GM23248 (cell line): ENCODE measurements at regions not wholly inside any gene's neighbourhood (a gene's known extent, or its start where the extent isn't known, plus 50 kb on each side); places are given as distances from the start of the nearest gene placed in this dataset.
A peak's percentile ranks its signal among the peaks of the same experiment; 100 is the strongest.

Experiments
- DNase-seq: peaks from one replicate; pipeline ENCODE4 v3.0.0-alpha.2; 2015
- H2AFZ ChIP-seq: fragments of 200-600 bp; sonication (generic); 2 replicates; pipeline ENCODE4 v1.6.1; 2016; ENCODE audit warnings: antibody characterized with exemption
- H3F3A ChIP-seq: fragments of 200-600 bp; sonication (generic); 2 replicates; pipeline ENCODE4 v1.6.1; 2016; ENCODE audit warnings: mild to moderate bottlenecking, antibody characterized with exemption, mixed run types; ENCODE audit not compliant: insufficient read depth
- H3K27ac ChIP-seq: fragments of 200-600 bp; sonication (generic); 2 replicates; pipeline ENCODE4 v1.5.1; 2016; ENCODE audit warnings: mild to moderate bottlenecking
- H3K27me3 ChIP-seq: fragments of 200-600 bp; sonication (generic); replicated peaks from 2 replicates; pipeline ENCODE4 v1.6.1; 2016; ENCODE audit warnings: mild to moderate bottlenecking; ENCODE audit not compliant: insufficient read depth
- H3K36me3 ChIP-seq: fragments of 200-600 bp; sonication (generic); 2 replicates; pipeline ENCODE4 v1.6.1; 2016; ENCODE audit warnings: low read depth, mild to moderate bottlenecking
- H3K4me1 ChIP-seq: fragments of 200-600 bp; sonication (generic); 2 replicates; pipeline ENCODE4 v1.6.1; 2016; ENCODE audit warnings: mild to moderate bottlenecking; ENCODE audit not compliant: insufficient read depth
- H3K4me2 ChIP-seq: fragments of 200-600 bp; sonication (generic); one replicate; pipeline ENCODE4 v1.6.1; 2016; ENCODE audit warnings: mild to moderate bottlenecking; ENCODE audit not compliant: unreplicated experiment
- H3K4me3 ChIP-seq: fragments of 200-600 bp; sonication (generic); 2 replicates; pipeline ENCODE4 v1.5.1; 2016; ENCODE audit warnings: mild to moderate bottlenecking
- H3K79me2 ChIP-seq: fragments of 200-600 bp; sonication (generic); 2 replicates; pipeline ENCODE4 v1.6.1; 2016; ENCODE audit warnings: mild to moderate bottlenecking; ENCODE audit not compliant: insufficient read depth
- H3K9ac ChIP-seq: fragments of 200-600 bp; sonication (generic); 2 replicates; pipeline ENCODE4 v1.6.1; 2016; ENCODE audit warnings: mild to moderate bottlenecking
- H3K9me2 ChIP-seq: fragments of 200-600 bp; sonication (generic); 2 replicates; pipeline ENCODE4 v1.6.1; 2016; ENCODE audit warnings: mixed run types, mild to moderate bottlenecking, moderate library complexity; ENCODE audit not compliant: insufficient read depth
- H3K9me3 ChIP-seq: fragments of 200-600 bp; sonication (generic); one replicate; pipeline ENCODE4 v1.6.1; 2017; ENCODE audit warnings: low read depth
- H4K20me1 ChIP-seq: fragments of 200-600 bp; sonication (generic); 2 replicates; pipeline ENCODE4 v1.6.0; 2016; ENCODE audit not compliant: insufficient read depth
- EZH2 ChIP-seq: fragments of 200-600 bp; sonication (generic); IDR thresholded peaks from 2 replicates; pipeline ENCODE4 v1.6.1; 2018; ENCODE audit warnings: antibody characterized with exemption, mild to moderate bottlenecking; ENCODE audit not compliant: insufficient read depth, poor library complexity, severe bottlenecking
- EZH2phosphoT487 ChIP-seq: fragments of 200-600 bp; sonication (generic); IDR thresholded peaks from 2 replicates; pipeline ENCODE4 v1.6.1; 2018; ENCODE audit warnings: antibody characterized with exemption, moderate library complexity, mild to moderate bottlenecking, low read depth; ENCODE audit not compliant: insufficient read depth
- WGBS, 2 experiments: methylation state at CpG; one replicate each; pipeline ENCODE4 v1.1.6; 2015 to 2017; ENCODE audit warnings: low lambda C conversion rate in 2 of 2, low coverage in 1 of 2; ENCODE audit errors: missing lambda C conversion rate in 2 of 2; 5-methylcytosine and 5-hydroxymethylcytosine counted together
- in situ Hi-C: fragments of 300-500 bp; cut with MboI; formaldehyde crosslinking; loops from 2 replicates; pipeline ENCODE4 v1.15.0; 2020

DNA sequence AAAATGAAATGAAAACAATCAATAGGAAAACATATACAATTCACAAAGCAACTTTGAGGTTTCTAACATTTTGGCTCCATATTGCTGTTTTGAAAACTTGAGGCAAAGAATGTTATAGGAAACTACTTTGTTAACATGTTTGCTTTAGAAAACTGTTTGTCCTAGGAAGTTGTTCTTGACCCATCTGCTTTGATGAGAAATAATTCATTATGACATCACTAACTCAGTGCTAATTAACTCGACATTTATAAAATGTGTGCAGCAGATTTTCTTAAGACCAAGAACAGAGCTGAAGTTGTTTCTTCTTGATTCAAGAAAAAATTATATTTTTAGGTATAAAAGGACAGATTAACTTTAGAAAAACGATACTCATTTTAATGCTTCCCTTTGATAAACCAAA is 94.7 kb downstream of the SOX9 start:
- H3K9ac ChIP-seq: no peak overlapping the region
- H3K9me2 ChIP-seq: no peaks in the 10 kb centered on the region
- in situ Hi-C loops: no loop called here
- H2AFZ ChIP-seq: no peak overlapping the region
- H3K9me3 ChIP-seq: no peaks in the 10 kb centered on the region
- 1 to 4% methylated on average over 2 of the region's 2 CpGs for WGBS, 2 experiments
- peaks cover 37% of the 10 kb centered on the region for H3K27me3 ChIP-seq
- no peak overlapping the region for H3K27ac ChIP-seq
- H3K36me3 ChIP-seq: no peaks in the 10 kb centered on the region
- DNase-seq: no peak
- no peak overlapping the region for H3K4me2 ChIP-seq
- no peaks in the 10 kb centered on the region for H4K20me1 ChIP-seq
- no peaks in the 10 kb centered on the region for H3F3A ChIP-seq
- H3K4me3 ChIP-seq: no peak overlapping the region
- no peaks in the 10 kb centered on the region for H3K79me2 ChIP-seq
- H3K4me1 ChIP-seq: no peaks in the 10 kb centered on the region
- TF ChIP-seq EZH2 (no peak), EZH2phosphoT487 (no peak)

DNA sequence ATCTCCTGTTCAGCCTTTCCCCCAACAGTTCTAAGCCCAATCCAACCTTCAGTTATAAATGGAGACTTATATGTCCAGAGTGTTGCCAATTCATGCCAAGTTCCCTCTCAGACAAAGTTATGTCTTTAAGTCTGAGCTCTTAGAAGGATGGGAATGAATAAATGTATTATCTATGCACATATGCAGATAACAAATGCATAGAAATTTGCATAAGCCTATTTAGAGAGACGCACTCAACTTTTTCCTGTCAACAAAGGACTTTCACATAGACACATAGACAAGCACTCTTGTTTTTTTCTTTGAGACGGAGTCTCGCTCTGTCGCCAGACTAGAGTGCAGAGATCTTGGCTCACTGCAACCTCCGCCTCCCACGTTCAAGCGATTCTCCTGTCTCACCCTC is 95.1 kb downstream of the SOX9 start:
- H3K4me1 ChIP-seq: no peaks in the 10 kb centered on the region
- H3F3A ChIP-seq: no peaks in the 10 kb centered on the region
- H3K27me3 ChIP-seq: peaks cover 41% of the 10 kb centered on the region
- no peak overlapping the region for H2AFZ ChIP-seq
- H3K4me2 ChIP-seq: no peak overlapping the region
- no peaks in the 10 kb centered on the region for H3K9me2 ChIP-seq
- no peak overlapping the region for H3K9ac ChIP-seq
- H3K27ac ChIP-seq: no peak overlapping the region
- 74 to 76% methylated on average over 7 of the region's 7 CpGs for WGBS, 2 experiments
- in situ Hi-C loops: no loop called here
- H3K79me2 ChIP-seq: no peaks in the 10 kb centered on the region
- no peaks in the 10 kb centered on the region for H3K36me3 ChIP-seq
- no peak for DNase-seq
- no peaks in the 10 kb centered on the region for H3K9me3 ChIP-seq
- no peak for TF ChIP-seq EZH2phosphoT487
- no peak for TF ChIP-seq EZH2
- no peaks in the 10 kb centered on the region for H4K20me1 ChIP-seq
- H3K4me3 ChIP-seq: no peak overlapping the region

DNA sequence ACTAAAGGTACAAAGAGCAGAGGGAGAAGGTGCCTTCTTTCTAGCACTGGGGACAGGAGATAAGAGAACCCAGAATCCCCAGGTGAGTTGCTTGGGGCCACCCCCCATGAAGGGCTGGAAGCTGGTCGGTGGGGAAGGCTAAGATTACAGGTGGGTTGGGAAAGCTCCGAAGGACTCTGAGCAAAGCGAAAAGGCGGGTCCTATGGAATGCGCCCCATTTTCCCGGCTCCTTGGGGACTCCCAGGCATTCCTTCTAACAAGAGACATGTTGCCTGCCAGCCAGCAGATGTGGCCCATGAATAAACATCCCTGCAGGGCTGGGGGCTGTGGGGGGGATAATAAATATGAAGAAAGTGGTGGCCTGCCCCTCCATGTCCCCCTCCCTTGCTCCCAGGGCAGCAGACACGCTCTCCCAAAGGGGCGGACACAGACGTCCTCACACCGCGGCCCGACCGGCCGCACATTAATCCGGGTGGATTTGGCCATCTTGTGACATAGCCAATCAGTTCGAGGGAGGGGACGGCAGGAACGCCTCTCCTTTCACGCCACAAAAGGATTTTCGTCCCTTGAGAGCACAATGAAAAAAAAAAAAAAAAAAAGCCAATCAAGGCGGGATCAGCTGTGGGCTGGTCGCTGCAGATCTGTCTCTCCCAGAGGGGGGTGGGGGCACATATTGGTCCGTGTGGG is 98.5 kb downstream of the SOX9 start:
- no peaks in the 10 kb centered on the region for H3F3A ChIP-seq
- TF ChIP-seq EZH2 (no peak), EZH2phosphoT487 (no peak)
- no peak overlapping the region for H3K4me3 ChIP-seq
- H3K9me2 ChIP-seq: no peaks in the 10 kb centered on the region
- no peak overlapping the region for H2AFZ ChIP-seq
- in situ Hi-C loops: no loop called here
- DNase-seq: peak; percentile 17
- H4K20me1 ChIP-seq: no peaks in the 10 kb centered on the region
- H3K9me3 ChIP-seq: no peaks in the 10 kb centered on the region
- no peak overlapping the region for H3K4me2 ChIP-seq
- 6 to 10% methylated on average over 22 to 23 of the region's 23 CpGs for WGBS, 2 experiments
- no peaks in the 10 kb centered on the region for H3K79me2 ChIP-seq
- H3K27me3 ChIP-seq: peaks cover 40% of the 10 kb centered on the region
- H3K4me1 ChIP-seq: no peaks in the 10 kb centered on the region
- H3K9ac ChIP-seq: no peak overlapping the region
- H3K27ac ChIP-seq: no peak overlapping the region
- H3K36me3 ChIP-seq: no peaks in the 10 kb centered on the region

DNA sequence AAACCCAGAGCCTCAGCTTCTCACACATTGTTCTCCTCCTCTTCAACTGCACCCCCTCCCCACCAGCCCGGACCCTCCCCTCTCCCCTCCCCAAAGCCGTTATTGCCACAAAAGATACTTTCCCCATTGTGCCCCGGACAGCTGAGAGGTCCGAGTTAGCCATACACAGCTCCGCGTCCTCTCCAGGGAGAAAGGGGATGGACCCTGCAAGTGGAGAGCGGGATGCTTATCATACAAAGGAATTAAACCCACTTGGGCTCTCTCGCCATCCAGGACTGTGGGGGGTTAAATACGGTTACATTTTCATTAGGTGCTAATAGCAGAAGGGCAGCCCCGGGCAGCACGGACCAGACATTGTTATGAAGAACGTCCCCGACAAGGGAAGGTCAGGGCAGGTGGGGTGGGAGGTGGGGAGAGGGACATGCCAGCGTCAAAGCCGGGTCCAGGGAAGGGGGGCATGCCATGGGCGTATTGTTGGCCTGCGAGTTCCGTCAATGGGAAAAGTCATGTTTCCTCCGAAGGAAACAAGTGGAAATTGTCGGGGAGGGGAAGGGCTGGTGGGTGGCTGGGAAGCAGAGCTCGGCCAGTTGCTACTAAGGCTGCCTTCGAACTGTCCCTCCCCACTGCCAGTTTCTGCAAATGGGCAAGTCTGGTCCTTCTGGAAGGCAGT is 99.1 kb downstream of the SOX9 start:
- DNase-seq: no peak
- Histone ChIP-seq H3K9me3 (no peaks in the 10 kb centered on the region), H3K79me2 (no peaks in the 10 kb centered on the region), H3K36me3 (no peaks in the 10 kb centered on the region), H3K9me2 (no peaks in the 10 kb centered on the region), H3K27me3 (peaks cover 37% of the 10 kb centered on the region), H3K9ac (no peak overlapping the region), H2AFZ (no peak overlapping the region), H4K20me1 (no peaks in the 10 kb centered on the region), H3K4me3 (no peak overlapping the region), H3F3A (no peaks in the 10 kb centered on the region), H3K4me2 (no peak overlapping the region), H3K27ac (no peak overlapping the region), H3K4me1 (no peaks in the 10 kb centered on the region)
- WGBS, 2 experiments: 4 to 5% methylated on average over 15 to 22 of the region's 22 CpGs
- in situ Hi-C loops: no loop called here
- TF ChIP-seq EZH2 (no peak), EZH2phosphoT487 (no peak)
